ENCODE measurements at regions not wholly inside any gene's neighbourhood (a gene's known extent, or its start where the extent isn't known, plus 50 kb on each side); places are given as distances from the start of the nearest gene placed in this dataset.

DNA sequence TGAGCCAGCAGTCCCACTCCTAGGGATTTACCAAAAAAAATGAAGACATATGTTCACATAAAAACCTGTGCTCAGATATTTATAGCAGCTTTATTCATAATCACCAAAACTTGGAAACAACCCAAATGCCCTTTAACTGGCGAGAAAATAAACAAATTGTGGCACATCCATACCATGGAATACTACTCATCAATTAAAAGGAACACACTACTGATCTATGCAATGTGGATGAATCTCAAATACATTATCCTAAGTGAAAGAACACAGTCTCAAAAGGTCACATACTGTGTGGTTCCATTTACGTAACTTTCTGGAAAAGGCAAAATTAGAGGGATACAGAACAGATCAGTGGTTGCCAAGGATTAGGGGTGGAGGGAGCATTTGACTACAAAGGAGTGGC, 394.5 kb downstream of the SHQ1 start:
- no peak for DNase-seq

GRCh38 chr3:72452745-72453144, 395.5 kb downstream of the SHQ1 start:
- no peak for DNase-seq

DNA sequence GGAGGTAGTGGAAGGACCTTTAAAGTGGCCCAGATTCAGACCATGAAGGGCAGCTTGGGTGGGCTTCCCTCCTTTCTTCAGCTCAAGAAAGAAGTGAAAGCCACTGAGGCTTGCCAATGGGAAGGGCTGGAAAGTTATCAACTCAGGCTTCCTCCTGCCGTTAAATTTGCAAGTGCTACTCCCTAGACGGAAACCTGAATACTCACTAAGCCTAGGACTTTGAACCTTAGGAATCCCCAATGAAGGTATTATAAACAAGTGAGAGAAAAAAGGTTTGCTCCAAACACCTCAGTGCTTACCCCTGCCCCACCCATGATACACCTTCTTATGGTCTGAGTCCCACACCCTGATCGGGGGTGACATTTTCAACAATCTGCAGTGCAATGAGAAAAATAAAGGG, 396.4 kb downstream of the SHQ1 start:
- no peak for DNase-seq

GRCh38 chr3:72449551-72449950, 398.7 kb downstream of the SHQ1 start:
- no peak for DNase-seq

DNA sequence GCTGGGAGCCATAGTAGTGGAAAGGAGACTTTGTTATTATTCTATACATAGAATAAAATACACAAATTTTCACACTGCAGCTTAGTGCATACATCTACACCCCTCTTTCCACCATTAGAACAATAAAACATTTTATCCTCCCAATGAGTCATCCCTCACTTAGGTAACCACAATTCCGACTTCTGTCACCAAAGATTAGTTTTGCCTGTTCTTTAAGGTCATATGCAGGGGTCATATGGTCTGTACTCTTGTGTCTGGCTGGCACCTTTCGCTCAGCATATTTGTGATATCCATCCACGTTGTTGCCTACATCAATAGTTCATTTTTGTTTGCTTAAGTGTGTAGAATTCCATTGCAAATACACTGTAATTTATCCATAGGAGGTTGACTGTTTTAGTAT, 399.4 kb downstream of the SHQ1 start:
- DNase-seq, result no peak

DNA sequence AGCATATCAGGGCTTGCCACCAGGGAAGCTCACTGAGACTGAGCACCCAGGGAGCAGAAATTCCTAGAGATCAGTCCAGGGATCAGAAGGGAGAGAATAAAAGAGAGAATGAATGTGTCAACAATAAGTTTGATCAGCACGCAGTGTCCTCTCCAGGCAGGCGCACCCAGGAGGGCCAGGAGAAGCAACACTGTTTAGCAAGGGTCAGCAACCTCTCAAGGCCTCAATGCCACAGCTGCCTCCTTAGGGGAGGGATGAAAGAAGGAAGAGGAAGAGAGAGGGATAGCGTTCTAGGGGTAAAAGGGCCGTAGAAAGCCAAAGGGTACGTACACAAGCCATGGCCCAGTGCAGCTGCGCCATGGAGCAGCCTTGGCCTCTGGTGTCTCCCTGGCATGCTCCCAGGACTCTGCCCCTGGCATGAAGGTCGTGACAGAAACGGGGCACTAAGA, 399.8 kb downstream of the SHQ1 start:
- no peak for DNase-seq

GRCh38 chr3:72447059-72447946, 400.9 kb downstream of the SHQ1 start:
- DNase-seq, result peak; percentile 97

- peak; percentile 70 for DNase-seq
These were observed 401.8 kb downstream of the SHQ1 start, which contains the start of gene RYBP for GRCh38 chr3:72446218-72447058. RYBP (minus strand) TSS chr3:72446621.

- no peak for DNase-seq
These were observed 402.4 kb downstream of the SHQ1 start for GRCh38 chr3:72445827-72446217.

DNA sequence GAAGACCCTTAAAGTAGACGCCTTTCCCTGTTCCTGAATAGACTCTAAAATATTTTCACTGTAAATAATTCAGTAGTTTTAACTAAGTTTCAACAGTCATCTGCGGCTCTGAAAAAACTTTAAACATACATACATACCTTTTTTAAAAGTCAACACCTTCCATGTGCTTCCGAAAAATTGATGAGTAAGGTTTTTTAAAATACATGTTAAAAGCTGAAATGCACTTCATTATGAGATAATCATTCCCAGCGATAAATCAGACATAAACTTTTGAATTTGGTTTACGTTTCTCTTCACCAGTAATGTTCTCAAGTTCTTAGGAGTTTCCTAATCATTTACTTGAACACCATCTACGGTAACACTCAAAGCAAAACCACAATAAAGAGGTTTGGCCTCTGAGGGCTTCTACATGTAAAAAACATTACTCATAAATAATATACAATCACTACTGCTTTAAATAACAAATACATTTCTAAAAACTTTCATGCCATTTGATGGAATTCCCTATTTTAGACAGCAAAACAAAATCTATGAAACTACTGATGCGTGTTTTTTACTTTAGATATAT, 403.5 kb downstream of the SHQ1 start:
- no peak for DNase-seq

DNA sequence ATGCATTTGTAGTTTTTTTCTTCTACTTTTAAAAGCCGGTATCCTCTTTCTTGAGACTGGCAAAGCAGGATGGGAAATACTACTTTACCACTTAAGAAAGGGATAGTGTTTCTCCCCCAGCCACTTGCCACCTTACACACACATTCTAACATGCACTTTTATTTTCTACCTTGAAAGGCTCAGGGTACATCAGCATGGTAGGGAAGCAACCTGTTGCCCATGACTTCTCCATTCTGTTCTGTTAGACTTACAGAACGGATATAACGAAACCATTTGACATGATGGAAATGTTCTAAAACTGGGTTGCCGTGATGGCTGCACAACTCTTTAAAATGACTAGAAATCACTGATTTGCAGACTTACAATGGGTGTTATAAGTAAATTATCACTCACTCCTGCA, 405.5 kb downstream of the SHQ1 start:
- no peak for DNase-seq

- DNase-seq, result no peak
These were observed 406.8 kb downstream of the SHQ1 start for GRCh38 chr3:72441284-72441994.

DNA sequence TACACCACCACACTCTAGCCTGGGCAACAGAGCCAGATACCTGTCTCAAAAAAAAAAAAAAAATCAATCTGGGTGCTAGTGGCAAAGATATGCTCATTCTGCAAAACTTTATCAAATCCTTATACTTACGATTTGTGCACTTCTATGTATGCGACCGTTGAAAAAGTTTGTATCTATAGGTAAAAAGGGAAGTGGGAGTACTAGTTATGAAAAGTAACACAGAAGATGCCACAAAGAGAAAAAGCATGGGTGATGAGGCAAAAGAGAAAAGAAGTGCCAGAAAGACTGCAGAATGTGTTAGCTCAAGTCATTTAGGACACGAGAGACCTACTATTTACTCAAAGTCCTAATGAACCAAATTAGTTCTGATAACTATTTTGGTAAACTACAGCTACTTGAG, 407.8 kb downstream of the SHQ1 start:
- no peak for DNase-seq

GRCh38 chr3:72439321-72440183, 408.7 kb downstream of the SHQ1 start:
- DNase-seq, result no peak

DNA sequence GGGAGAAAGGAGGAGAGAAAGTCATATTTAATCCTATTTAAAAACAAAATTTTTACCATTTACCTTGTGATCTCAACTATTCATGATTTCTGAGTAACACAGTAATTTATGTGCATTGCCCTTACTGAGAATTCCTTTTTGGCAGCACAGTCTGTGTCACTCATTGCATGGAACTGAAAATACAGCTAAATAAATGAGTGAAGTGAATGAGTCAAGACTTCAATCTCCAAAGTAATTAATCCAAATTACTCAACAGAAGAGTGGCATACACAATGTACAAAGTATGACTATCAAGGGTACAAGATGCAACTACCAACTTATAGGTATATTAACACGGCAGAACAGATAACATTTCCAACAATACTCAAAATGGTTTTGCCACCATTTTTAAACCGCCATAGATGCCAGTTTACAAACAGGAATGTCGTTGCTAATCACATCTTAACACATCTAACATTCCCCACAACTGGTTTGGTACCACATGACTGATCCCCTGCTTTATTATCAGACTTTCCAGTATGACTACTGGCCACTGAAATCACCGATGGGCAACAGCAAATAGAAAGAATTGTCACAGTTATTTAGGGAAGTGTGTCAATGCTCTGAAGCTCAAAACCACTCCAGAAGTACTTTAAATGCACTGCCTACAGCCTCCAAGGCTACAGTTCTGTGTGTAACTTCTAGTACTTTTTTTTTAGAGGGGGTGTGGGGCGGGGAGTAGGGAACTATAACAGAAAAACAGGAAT, 410.4 kb downstream of the SHQ1 start:
- DNase-seq, result no peak

DNA sequence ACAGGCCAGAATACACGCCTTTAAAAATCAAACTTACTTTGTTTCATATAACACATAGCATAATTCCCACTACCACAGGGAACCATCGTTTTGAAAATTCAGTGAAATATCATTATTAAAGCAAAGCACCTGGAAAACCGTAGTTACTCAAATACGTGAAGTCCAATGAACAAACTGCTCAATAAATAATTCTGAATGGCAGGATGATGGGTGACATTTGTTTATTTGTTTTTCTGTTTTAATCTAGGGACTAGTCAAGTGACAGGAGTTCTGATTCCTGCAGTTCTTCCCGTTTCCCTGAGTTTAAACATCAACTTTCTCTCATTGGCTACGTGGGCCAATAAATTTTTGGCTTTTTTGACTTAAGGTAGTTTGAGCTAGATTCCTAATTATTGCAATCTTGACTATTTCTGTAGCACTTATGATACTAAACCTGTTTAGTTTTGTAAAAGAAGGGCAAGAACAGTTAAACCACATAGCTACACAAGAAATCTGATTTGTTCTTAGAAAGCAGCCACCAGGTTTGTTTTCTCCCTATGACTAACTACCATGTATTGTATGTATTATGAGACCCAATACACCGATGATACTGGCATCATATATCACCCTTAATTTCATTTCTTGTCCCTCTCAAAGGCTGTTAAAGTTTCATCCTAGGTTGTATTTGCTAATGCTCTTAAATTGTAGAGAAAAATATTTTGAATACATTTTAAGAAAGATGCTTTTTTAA, 411.2 kb downstream of the SHQ1 start:
- DNase-seq, result no peak

DNA sequence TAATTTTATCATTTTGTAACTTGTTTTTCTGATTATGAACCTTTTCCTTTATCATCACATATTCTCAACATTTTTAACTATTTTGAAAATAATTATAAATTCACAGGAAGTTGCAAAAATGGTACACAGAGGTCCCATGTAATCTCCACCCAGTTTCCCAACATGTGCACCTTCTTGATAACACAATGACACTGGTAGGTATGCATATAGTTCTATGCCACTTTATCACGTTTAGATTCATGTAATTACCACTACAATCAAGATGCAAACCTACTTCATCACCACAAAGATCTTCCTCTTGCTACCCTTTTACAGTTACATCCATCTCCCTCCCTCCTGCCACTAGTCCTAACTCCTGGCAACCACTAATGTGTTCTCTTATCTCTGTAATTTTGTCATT, 413.9 kb downstream of the SHQ1 start:
- no peak for DNase-seq

- no peak for DNase-seq
These were observed 416.0 kb downstream of the SHQ1 start for GRCh38 chr3:72432246-72432645.

- no peak for DNase-seq
These were observed 418.5 kb downstream of the SHQ1 start for GRCh38 chr3:72429589-72430353.

GRCh38 chr3:72428803-72429202, 419.4 kb downstream of the SHQ1 start:
- DNase-seq, result no peak

Measured in activated CD4-positive, CD25-positive, alpha-beta regulatory T cell treated with anti-CD3 and anti-CD28 coated beads, Interleukin-2, amount 50 U/mL, for 72 hours (primary cell).